Trophoblast cell (in vitro differentiated cells and primary cell): ENCODE measurements at regions not wholly inside any gene's neighbourhood (a gene's known extent, or its start where the extent isn't known, plus 50 kb on each side); places are given as distances from the start of the nearest gene placed in this dataset.
A peak's percentile ranks its signal among the peaks of the same experiment; 100 is the strongest.

ENCODE experiments used
- DNase-seq, 2 donors: peaks; one replicate each; pipeline ENCODE4 v3.0.0-alpha.2; 2016
- H2AFZ ChIP-seq: 2 replicates; pipeline ENCODE4 v1.6.1; 2013; ENCODE audit warnings: low read length, moderate library complexity, mild to moderate bottlenecking; ENCODE audit not compliant: insufficient read depth, poor library complexity
- H2AK5ac ChIP-seq: 2 replicates; pipeline ENCODE4 v1.6.1; 2013; ENCODE audit warnings: mild to moderate bottlenecking, low read length
- H2BK120ac ChIP-seq: 2 replicates; pipeline ENCODE4 v1.6.1; 2013; ENCODE audit warnings: low read length, mild to moderate bottlenecking, moderate library complexity; ENCODE audit not compliant: insufficient read depth, poor library complexity
- H2BK12ac ChIP-seq: 2 replicates; pipeline ENCODE4 v1.6.1; 2013; ENCODE audit warnings: mild to moderate bottlenecking, low read length, moderate library complexity
- H2BK5ac ChIP-seq: 2 replicates; pipeline ENCODE4 v1.6.1; 2013; ENCODE audit warnings: low read length, low read depth, moderate library complexity, mild to moderate bottlenecking; ENCODE audit not compliant: poor library complexity
- H3K14ac ChIP-seq: 2 replicates; pipeline ENCODE4 v1.6.1; 2013; ENCODE audit warnings: mild to moderate bottlenecking, low read length
- H3K18ac ChIP-seq: 2 replicates; pipeline ENCODE4 v1.6.1; 2013; ENCODE audit warnings: mild to moderate bottlenecking, low read length
- H3K23ac ChIP-seq: 2 replicates; pipeline ENCODE4 v1.6.1; 2013; ENCODE audit warnings: low read length
- H3K27ac ChIP-seq: 2 replicates; pipeline ENCODE4 v1.5.1; 2013; ENCODE audit warnings: low read depth, mild to moderate bottlenecking, inconsistent platforms, low read length, moderate library complexity
- H3K27me3 ChIP-seq: 2 replicates; pipeline ENCODE4 v1.6.1; 2013; ENCODE audit warnings: inconsistent platforms, mild to moderate bottlenecking, low read length, moderate library complexity; ENCODE audit not compliant: insufficient read depth
- H3K36me3 ChIP-seq, 2 experiments: 1 replicate in 1 of 2; 2 replicates in 1 of 2; pipeline ENCODE4 v1.6.1; 2013; ENCODE audit warnings: low read length in 2 of 2, mild to moderate bottlenecking in 2 of 2, moderate library complexity in 1 of 2; ENCODE audit not compliant: insufficient read depth in 2 of 2, control insufficient read depth in 1 of 2
- H3K4ac ChIP-seq: 2 replicates; pipeline ENCODE4 v1.6.1; 2013; ENCODE audit warnings: low read depth, mild to moderate bottlenecking, low read length, moderate library complexity
- H3K4me1 ChIP-seq, 2 experiments: 1 replicate in 1 of 2; 2 replicates in 1 of 2; pipeline ENCODE4 v1.6.1; 2013; ENCODE audit warnings: low read length in 2 of 2, mild to moderate bottlenecking in 2 of 2, moderate library complexity in 1 of 2; ENCODE audit not compliant: insufficient read depth in 2 of 2, control insufficient read depth in 1 of 2
- H3K4me2 ChIP-seq: 2 replicates; pipeline ENCODE4 v1.6.1; 2013; ENCODE audit warnings: inconsistent platforms, mild to moderate bottlenecking, low read length, moderate library complexity
- H3K4me3 ChIP-seq: 2 replicates; pipeline ENCODE4 v1.5.1; 2013; ENCODE audit warnings: mild to moderate bottlenecking, low read depth, low read length, inconsistent platforms
- H3K79me1 ChIP-seq: one replicate; pipeline ENCODE4 v1.6.1; 2013; ENCODE audit warnings: low read length
- H3K79me2 ChIP-seq: 2 replicates; pipeline ENCODE4 v1.6.1; 2013; ENCODE audit warnings: low read length, mild to moderate bottlenecking; ENCODE audit not compliant: control insufficient read depth, insufficient read depth, poor library complexity
- H3K9ac ChIP-seq: 2 replicates; pipeline ENCODE4 v1.6.1; 2013; ENCODE audit warnings: mild to moderate bottlenecking, low read length
- H3K9me3 ChIP-seq: 2 replicates; pipeline ENCODE4 v1.6.1; 2013; ENCODE audit warnings: low read depth, mild to moderate bottlenecking, control low read depth, inconsistent platforms, low read length; ENCODE audit not compliant: insufficient read depth
- H4K12ac ChIP-seq: 2 replicates; pipeline ENCODE4 v1.6.1; 2013; ENCODE audit warnings: low read depth, mild to moderate bottlenecking, low read length, moderate library complexity
- H4K8ac ChIP-seq: 2 replicates; pipeline ENCODE4 v1.6.1; 2013; ENCODE audit warnings: low read depth, mild to moderate bottlenecking, low read length, moderate library complexity
- H4K91ac ChIP-seq: one replicate; pipeline ENCODE4 v1.6.1; 2013; ENCODE audit warnings: low read depth, mild to moderate bottlenecking, low read length, moderate library complexity
- WGBS: extraction: QIAGEN DNeasy Blood & Tissue Kit; methylation state at CpG from one replicate; pipeline ENCODE4 v1.1.7; 2013; ENCODE audit warnings: missing lambda C conversion rate; ENCODE audit not compliant: insufficient read length, insufficient coverage; ENCODE audit errors: extremely low coverage; 5-methylcytosine and 5-hydroxymethylcytosine counted together

- no CpG with 5 or more reads among the region's 2 CpGs for WGBS
These were observed 115.5 kb downstream of the MIS18A start for GRCh38 chr21:32163386-32163785.

DNA sequence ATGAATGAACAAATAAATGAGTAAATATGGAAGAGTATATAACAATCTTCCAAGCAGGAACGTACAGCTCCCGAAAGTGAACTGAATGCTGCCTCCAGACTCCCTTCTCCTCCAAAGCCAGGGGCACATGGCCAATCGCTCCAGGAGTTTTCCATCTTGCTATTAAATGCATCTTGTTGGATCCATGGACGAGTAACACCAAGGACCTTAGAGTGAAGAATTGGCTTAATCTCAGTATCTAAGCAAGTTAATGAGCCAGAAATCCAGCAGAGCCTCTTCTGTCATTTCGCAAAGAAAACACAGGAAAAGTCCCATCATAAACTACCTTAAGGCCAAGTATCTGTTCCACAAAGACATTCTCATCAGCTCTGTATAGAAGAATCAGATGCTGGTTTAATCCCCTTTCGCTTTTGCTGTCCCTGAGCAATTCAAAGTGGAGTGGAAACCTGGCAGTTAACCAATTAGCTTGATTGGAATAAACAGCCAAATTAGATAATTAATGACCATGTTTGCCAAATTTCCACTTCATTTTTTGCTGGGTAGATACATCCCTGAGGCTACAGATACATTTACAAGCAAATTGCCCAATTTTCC lies 116.0 kb downstream of the MIS18A start:
- no peaks in the 10 kb centered on the region for H3K79me1 ChIP-seq
- H4K8ac ChIP-seq: no peak overlapping the region
- no peak for DNase-seq
- H2AFZ ChIP-seq: no peak overlapping the region
- no peaks in the 10 kb centered on the region for H3K79me2 ChIP-seq
- H3K4me3 ChIP-seq: no peak overlapping the region
- H2BK5ac ChIP-seq: no peak overlapping the region
- H3K4me2 ChIP-seq: no peak overlapping the region
- H2BK120ac ChIP-seq: no peak overlapping the region
- H3K36me3 ChIP-seq: no peaks in the 10 kb centered on the region
- H3K4ac ChIP-seq: no peak overlapping the region
- H2BK12ac ChIP-seq: no peak overlapping the region
- H2AK5ac ChIP-seq: no peak overlapping the region
- no peak overlapping the region for H3K23ac ChIP-seq
- H4K91ac ChIP-seq: no peak overlapping the region
- no peak overlapping the region for H4K12ac ChIP-seq
- no peak overlapping the region for H3K14ac ChIP-seq
- no peak overlapping the region for H3K18ac ChIP-seq
- H3K27me3 ChIP-seq: no peaks in the 10 kb centered on the region
- no peak overlapping the region for H3K9ac ChIP-seq
- H3K9me3 ChIP-seq: no peaks in the 10 kb centered on the region
- H3K27ac ChIP-seq: no peak overlapping the region
- H3K4me1 ChIP-seq: no peaks in the 10 kb centered on the region
- WGBS: no CpG with 5 or more reads among the region's 6 CpGs

More at GRCh38 chr21:32163386-32163785, 115.5 kb downstream of the MIS18A start:
- Histone ChIP-seq H3K27ac (no peak overlapping the region), H3K79me1 (no peaks in the 10 kb centered on the region), H4K91ac (no peak overlapping the region), H2BK120ac (no peak overlapping the region), H2AK5ac (no peak overlapping the region), H3K4ac (no peak overlapping the region), H3K79me2 (no peaks in the 10 kb centered on the region), H3K23ac (no peak overlapping the region), H3K9ac (no peak overlapping the region), H3K27me3 (no peaks in the 10 kb centered on the region), H3K4me2 (no peak overlapping the region), H4K8ac (no peak overlapping the region), H3K4me3 (no peak overlapping the region), H2BK12ac (no peak overlapping the region), H2AFZ (no peak overlapping the region), H3K36me3 (no peaks in the 10 kb centered on the region), H4K12ac (no peak overlapping the region), H3K18ac (no peak overlapping the region), H2BK5ac (no peak overlapping the region), H3K14ac (no peak overlapping the region), H3K9me3 (no peaks in the 10 kb centered on the region), H3K4me1 (no peaks in the 10 kb centered on the region)
- no peak for DNase-seq

DNA sequence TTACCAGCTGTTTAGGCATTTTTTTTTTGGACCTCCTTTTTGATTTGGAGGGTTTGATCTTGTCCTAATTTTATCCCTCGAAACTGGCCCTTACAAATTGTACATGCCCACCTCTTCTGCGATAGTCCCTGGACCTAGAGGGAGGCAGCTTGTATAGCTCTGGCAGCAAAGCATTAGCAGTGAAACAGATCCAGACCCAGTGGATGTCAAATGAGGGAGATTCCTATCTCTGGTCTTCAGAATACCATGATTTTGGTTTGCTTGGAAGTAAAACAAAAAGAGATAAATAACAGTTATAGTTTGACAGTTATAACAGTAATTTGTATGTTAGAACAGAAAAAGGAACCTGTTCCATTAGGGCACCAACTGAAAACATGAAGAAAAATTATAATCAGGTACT lies 123.6 kb downstream of the MIS18A start:
- H4K12ac ChIP-seq: no peak overlapping the region
- H3K4me1 ChIP-seq: no peaks in the 10 kb centered on the region
- no peak overlapping the region for H2AFZ ChIP-seq
- H3K4me2 ChIP-seq: no peak overlapping the region
- no peaks in the 10 kb centered on the region for H3K36me3 ChIP-seq
- peaks cover 2% of the 10 kb centered on the region for H3K9me3 ChIP-seq
- H2BK12ac ChIP-seq: no peak overlapping the region
- DNase-seq: no peak
- H2BK120ac ChIP-seq: no peak overlapping the region
- H3K79me2 ChIP-seq: no peaks in the 10 kb centered on the region
- H3K4ac ChIP-seq: no peak overlapping the region
- no peak overlapping the region for H2AK5ac ChIP-seq
- no peaks in the 10 kb centered on the region for H3K79me1 ChIP-seq
- no peak overlapping the region for H2BK5ac ChIP-seq
- no peak overlapping the region for H3K18ac ChIP-seq
- H3K14ac ChIP-seq: no peak overlapping the region
- H3K23ac ChIP-seq: no peak overlapping the region
- H3K9ac ChIP-seq: no peak overlapping the region
- H3K27ac ChIP-seq: no peak overlapping the region
- no peaks in the 10 kb centered on the region for H3K27me3 ChIP-seq
- no CpG with 5 or more reads among the region's 2 CpGs for WGBS
- H4K91ac ChIP-seq: no peak overlapping the region
- no peak overlapping the region for H3K4me3 ChIP-seq
- H4K8ac ChIP-seq: no peak overlapping the region

GRCh38 chr21:32147041-32147440 lies 131.8 kb downstream of the MIS18A start:
- H4K91ac ChIP-seq: no peak overlapping the region
- WGBS: no CpG with 5 or more reads among the region's 2 CpGs
- H3K79me2 ChIP-seq: no peaks in the 10 kb centered on the region
- no peak overlapping the region for H2AK5ac ChIP-seq
- H2AFZ ChIP-seq: no peak overlapping the region
- H4K12ac ChIP-seq: no peak overlapping the region
- no peak overlapping the region for H2BK12ac ChIP-seq
- no peak overlapping the region for H2BK120ac ChIP-seq
- no peak overlapping the region for H4K8ac ChIP-seq
- no peak overlapping the region for H3K9ac ChIP-seq
- no peak overlapping the region for H3K4me3 ChIP-seq
- no peak overlapping the region for H3K14ac ChIP-seq
- H3K4ac ChIP-seq: no peak overlapping the region
- H3K4me2 ChIP-seq: no peak overlapping the region
- H3K36me3 ChIP-seq: no peaks in the 10 kb centered on the region
- H3K79me1 ChIP-seq: no peaks in the 10 kb centered on the region
- peak in 1 of 2 donors; percentile 41 for DNase-seq
- H3K18ac ChIP-seq: no peak overlapping the region
- H3K4me1 ChIP-seq: no peaks in the 10 kb centered on the region
- no peak overlapping the region for H2BK5ac ChIP-seq
- no peaks in the 10 kb centered on the region for H3K27me3 ChIP-seq
- H3K27ac ChIP-seq: no peak overlapping the region
- peaks cover 2% of the 10 kb centered on the region for H3K9me3 ChIP-seq
- H3K23ac ChIP-seq: no peak overlapping the region
